Stimulated activated CD4-positive, alpha-beta T cell treated with anti-CD3 and anti-CD28 coated beads, TNF-alpha, amount 100 ng/mL, for 1 hour (primary cell): ENCODE measurements at regions not wholly inside any gene's neighbourhood (a gene's known extent, or its start where the extent isn't known, plus 50 kb on each side); places are given as distances from the start of the nearest gene placed in this dataset.
"Not testable (repeated sequence)": the region's sequence is repeated elsewhere in the genome, so short reads cannot be mapped to it uniquely, and the experiment has no call there.

ENCODE experiments used
- DNase-seq, 3 donors: peaks; one replicate each; pipeline ENCODE4 v3.0.0-alpha.2; 2020; ENCODE audit warnings: low read depth in 3 of 3, low spot score in 1 of 3

GRCh38 chr21:24617819-24618218 is 989.5 kb downstream of the MRPL39 start:
- no peak for DNase-seq

GRCh38 chr21:24594082-24594481 is 1013.2 kb downstream of the MRPL39 start:
- no peak for DNase-seq

- DNase-seq: no peak
Observed at GRCh38 chr21:24590261-24590660, 1017.0 kb downstream of the MRPL39 start.

- no peak for DNase-seq
Observed at GRCh38 chr21:24583473-24583872, 1023.8 kb downstream of the MRPL39 start.

- no peak for DNase-seq
Observed at GRCh38 chr21:24577301-24577700, 1030.0 kb downstream of the MRPL39 start.

GRCh38 chr21:24561291-24561690 is 1046.0 kb downstream of the MRPL39 start:
- no peak for DNase-seq

- no peak for DNase-seq
Observed at GRCh38 chr21:24552491-24552890, 1054.8 kb downstream of the MRPL39 start.

- no peak for DNase-seq
Observed at GRCh38 chr21:24545807-24546361, 1061.4 kb downstream of the MRPL39 start.

GRCh38 chr21:24514081-24514733 is 1093.1 kb downstream of the MRPL39 start:
- no peak for DNase-seq

- DNase-seq: no peak
Observed at GRCh38 chr21:24509131-24509530, 1098.2 kb downstream of the MRPL39 start.

- no peak for DNase-seq
Observed at GRCh38 chr21:24486973-24487372, 1120.3 kb downstream of the MRPL39 start.

- DNase-seq: not testable (repeated sequence)
Observed at GRCh38 chr21:24483361-24483760, 1123.9 kb downstream of the MRPL39 start.

GRCh38 chr21:24470852-24471251 is 1136.4 kb downstream of the MRPL39 start:
- DNase-seq: no peak

- DNase-seq: no peak
Observed at GRCh38 chr21:24456358-24456757, 1150.9 kb downstream of the MRPL39 start.

- no peak for DNase-seq
Observed at GRCh38 chr21:24450119-24450518, 1157.2 kb downstream of the MRPL39 start.

- no peak for DNase-seq
Observed at GRCh38 chr21:24445517-24445916, 1161.8 kb downstream of the MRPL39 start.

- DNase-seq: no peak
Observed at GRCh38 chr21:24444736-24445135, 1162.5 kb downstream of the MRPL39 start.

GRCh38 chr21:24436236-24436635 is 1171.0 kb downstream of the MRPL39 start:
- DNase-seq: no peak

GRCh38 chr21:24428591-24429199 is 1178.6 kb downstream of the MRPL39 start:
- no peak for DNase-seq

GRCh38 chr21:24424776-24425175 is 1182.5 kb downstream of the MRPL39 start:
- DNase-seq: no peak

- DNase-seq: no peak
Observed at GRCh38 chr21:24423546-24423945, 1183.7 kb downstream of the MRPL39 start.

GRCh38 chr21:24420689-24421088 is 1186.6 kb downstream of the MRPL39 start:
- no peak for DNase-seq

GRCh38 chr21:24419641-24420040 is 1187.6 kb downstream of the MRPL39 start:
- not testable (repeated sequence) for DNase-seq
